Activated CD8-positive, alpha-beta T cell treated with anti-CD3 and anti-CD28 coated beads for 36 hours (primary cell): ENCODE measurements at regions not wholly inside any gene's neighbourhood (a gene's known extent, or its start where the extent isn't known, plus 50 kb on each side); places are given as distances from the start of the nearest gene placed in this dataset.

ENCODE experiments used
- ATAC-seq: fragments of 200-7000 bp; cut with Tn5 transposase; one replicate; pipeline ENCODE4 v1.10.0; 2021; ENCODE audit warnings: mild to moderate bottlenecking, moderate library complexity
- CTCF ChIA-PET: fragments of 350-600 bp; sonication (Branson Sonifier 250); formaldehyde crosslinking; loops from one replicate; lab custom pipeline; 2021; ENCODE audit warnings: antibody characterized with exemption; lab: Charles Lee
- POLR2A ChIA-PET: fragments of 350-600 bp; sonication (Branson Sonifier 250); formaldehyde crosslinking; loops from one replicate; lab custom pipeline; 2021; ENCODE audit warnings: antibody characterized with exemption; lab: Charles Lee
- DNase-seq: peaks from one replicate; pipeline ENCODE4 v3.0.0-alpha.2; 2020
- H3K27ac Mint-ChIP-seq: one replicate; pipeline ENCODE4 v1.8.0; 2021; ENCODE audit warnings: mild to moderate bottlenecking, mixed read lengths
- H3K27me3 Mint-ChIP-seq: one replicate; pipeline ENCODE4 v1.8.0; 2021; ENCODE audit warnings: mixed read lengths
- H3K36me3 Mint-ChIP-seq: one replicate; pipeline ENCODE4 v1.8.0; 2021; ENCODE audit warnings: low read depth, mixed read lengths
- H3K4me1 Mint-ChIP-seq: one replicate; pipeline ENCODE4 v1.8.0; 2021; ENCODE audit warnings: low read depth, mixed read lengths
- H3K4me3 Mint-ChIP-seq: one replicate; pipeline ENCODE4 v1.8.0; 2021; ENCODE audit warnings: mild to moderate bottlenecking, moderate library complexity, mixed read lengths
- H3K9me3 Mint-ChIP-seq: one replicate; pipeline ENCODE4 v1.8.0; 2021; ENCODE audit warnings: mixed read lengths
- intact Hi-C: fragments of 100-400 bp; cut with micrococcal nuclease; formaldehyde crosslinking; loops from one replicate; pipeline ENCODE4 v1.10.0; 2022
- TF ChIP-seq, protein P1 (sequence below): fragments of 200-600 bp; IDR thresholded peaks from one replicate; pipeline ENCODE4 v1.8.0; 2022; ENCODE audit warnings: antibody characterized with exemption, mild to moderate bottlenecking

GRCh38 chr2:144659731-144660275 is 139.9 kb upstream of the ZEB2 start:
- Mint-ChIP-seq H3K4me3 (no peak overlapping the region), H3K27me3 (no peaks in the 10 kb centered on the region), H3K36me3 (no peaks in the 10 kb centered on the region), H3K4me1 (peaks cover 4% of the 10 kb centered on the region), H3K27ac (no peak overlapping the region), H3K9me3 (no peaks in the 10 kb centered on the region)
- ChIA-PET POLR2A (interaction anchor here (0.6 to 1.0 kb wide), 2 partner anchors 17 to 49 kb away, joined by 3 read pairs; no protein-coding TSS in a partner anchor), CTCF (interaction anchor here (0.7 kb wide), 1 partner anchor 1163 kb away, joined by 3 read pairs; no protein-coding TSS in a partner anchor)
- TF ChIP-seq, protein P1, sequence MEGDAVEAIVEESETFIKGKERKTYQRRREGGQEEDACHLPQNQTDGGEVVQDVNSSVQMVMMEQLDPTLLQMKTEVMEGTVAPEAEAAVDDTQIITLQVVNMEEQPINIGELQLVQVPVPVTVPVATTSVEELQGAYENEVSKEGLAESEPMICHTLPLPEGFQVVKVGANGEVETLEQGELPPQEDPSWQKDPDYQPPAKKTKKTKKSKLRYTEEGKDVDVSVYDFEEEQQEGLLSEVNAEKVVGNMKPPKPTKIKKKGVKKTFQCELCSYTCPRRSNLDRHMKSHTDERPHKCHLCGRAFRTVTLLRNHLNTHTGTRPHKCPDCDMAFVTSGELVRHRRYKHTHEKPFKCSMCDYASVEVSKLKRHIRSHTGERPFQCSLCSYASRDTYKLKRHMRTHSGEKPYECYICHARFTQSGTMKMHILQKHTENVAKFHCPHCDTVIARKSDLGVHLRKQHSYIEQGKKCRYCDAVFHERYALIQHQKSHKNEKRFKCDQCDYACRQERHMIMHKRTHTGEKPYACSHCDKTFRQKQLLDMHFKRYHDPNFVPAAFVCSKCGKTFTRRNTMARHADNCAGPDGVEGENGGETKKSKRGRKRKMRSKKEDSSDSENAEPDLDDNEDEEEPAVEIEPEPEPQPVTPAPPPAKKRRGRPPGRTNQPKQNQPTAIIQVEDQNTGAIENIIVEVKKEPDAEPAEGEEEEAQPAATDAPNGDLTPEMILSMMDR = no peak
- intact Hi-C loops = no loop called here
- DNase-seq (peak; percentile 72), ATAC-seq (peak; percentile 95)

DNA sequence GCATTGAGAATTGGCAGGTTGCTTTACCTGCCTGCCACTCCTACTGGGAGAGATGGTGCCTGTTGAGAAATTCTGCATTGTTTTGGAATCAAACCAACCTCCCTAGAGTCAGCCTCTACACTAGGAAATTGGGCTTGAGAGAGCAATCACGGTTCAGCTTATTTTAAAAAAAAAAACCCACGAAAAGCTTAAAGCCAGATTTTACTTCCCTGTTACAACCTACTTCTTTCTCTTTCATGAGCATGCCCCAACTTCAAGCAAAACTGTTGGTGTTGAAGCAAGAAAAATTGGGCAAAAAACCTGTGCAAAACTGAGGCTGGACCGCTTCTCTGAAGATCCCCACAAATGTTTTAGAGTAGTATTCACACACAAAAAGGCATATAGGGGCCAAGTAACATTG is 134.6 kb upstream of the ZEB2 start:
- Mint-ChIP-seq H3K9me3 (no peaks in the 10 kb centered on the region), H3K27me3 (no peaks in the 10 kb centered on the region), H3K36me3 (no peaks in the 10 kb centered on the region), H3K4me1 (peaks cover under 1% of the 10 kb centered on the region), H3K27ac (no peak overlapping the region), H3K4me3 (no peak overlapping the region)
- TF ChIP-seq, protein P1 = no peak
- CTCF ChIA-PET = no interaction called here
- POLR2A ChIA-PET = no interaction called here
- intact Hi-C loops = no loop called here
- ATAC-seq = no peak
- no peak for DNase-seq

DNA sequence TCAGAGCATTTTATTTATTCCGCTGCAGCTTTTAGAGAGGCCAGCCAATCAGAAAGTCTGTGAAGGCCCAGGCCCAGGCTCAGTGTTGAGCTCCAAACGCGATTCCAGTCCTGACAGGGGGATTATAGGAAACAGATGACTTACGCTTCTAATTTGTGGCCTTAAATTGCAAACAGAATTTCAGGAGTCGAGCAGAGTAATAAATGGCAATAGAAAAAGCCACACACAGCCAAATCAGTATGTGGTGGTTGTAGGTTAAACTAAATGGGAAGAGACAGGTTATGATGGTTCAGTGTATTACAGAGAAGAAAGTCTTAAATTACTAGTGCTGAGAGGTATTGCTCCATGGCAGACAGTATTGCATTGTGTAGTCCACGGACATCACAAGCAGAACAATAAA is 131.0 kb upstream of the ZEB2 start:
- ChIA-PET CTCF (no interaction called here), POLR2A (no interaction called here)
- DNase-seq (no peak), ATAC-seq (no peak)
- H3K9me3 Mint-ChIP-seq = no peaks in the 10 kb centered on the region
- intact Hi-C loops = no loop called here
- TF ChIP-seq, protein P1 = no peak
- H3K36me3 Mint-ChIP-seq = no peaks in the 10 kb centered on the region
- no peak overlapping the region for H3K4me3 Mint-ChIP-seq
- no peaks in the 10 kb centered on the region for H3K27me3 Mint-ChIP-seq
- no peaks in the 10 kb centered on the region for H3K4me1 Mint-ChIP-seq
- H3K27ac Mint-ChIP-seq = no peak overlapping the region

DNA sequence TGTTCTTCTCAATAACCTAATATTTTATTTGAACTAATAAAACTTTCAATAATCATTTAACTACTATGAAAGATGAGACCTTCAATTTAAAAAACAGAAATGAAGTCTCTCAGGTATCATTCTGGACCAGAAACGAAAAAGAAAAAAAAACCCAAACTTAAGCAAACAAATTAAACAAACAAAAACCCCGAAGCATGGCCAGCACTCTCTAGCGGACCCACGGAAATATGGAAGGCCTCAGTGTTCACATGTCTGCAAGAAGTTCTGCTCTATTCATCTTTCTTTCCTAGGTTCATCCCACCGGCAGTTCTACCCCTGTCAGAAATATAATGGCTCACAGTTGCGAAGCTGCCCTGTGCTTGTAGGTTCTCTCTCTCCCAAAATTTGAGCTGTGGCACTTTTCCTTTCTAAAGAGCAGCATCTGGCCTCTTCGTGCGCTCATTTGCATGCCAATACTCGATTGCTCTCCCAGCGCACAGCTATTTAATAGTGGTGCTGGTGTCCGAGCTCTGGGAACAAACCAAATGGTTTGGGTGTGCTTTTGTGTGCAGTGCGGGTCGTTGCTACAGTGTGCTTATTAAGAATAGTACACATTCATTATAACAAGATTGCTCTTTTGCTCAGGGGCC is 129.0 kb upstream of the ZEB2 start:
- no peak overlapping the region for H3K4me3 Mint-ChIP-seq
- no peak for DNase-seq
- no peaks in the 10 kb centered on the region for H3K36me3 Mint-ChIP-seq
- CTCF ChIA-PET = no interaction called here
- POLR2A ChIA-PET = no interaction called here
- intact Hi-C loops = no loop called here
- no peak overlapping the region for H3K27ac Mint-ChIP-seq
- no peaks in the 10 kb centered on the region for H3K27me3 Mint-ChIP-seq
- ATAC-seq = no peak
- H3K4me1 Mint-ChIP-seq = no peaks in the 10 kb centered on the region
- TF ChIP-seq, protein P1 = no peak
- H3K9me3 Mint-ChIP-seq = no peaks in the 10 kb centered on the region

- POLR2A ChIA-PET = no interaction called here
These were observed 125.3 kb upstream of the ZEB2 start for GRCh38 chr2:144645083-144645778.

More at GRCh38 chr2:144645083-144645778, 125.3 kb upstream of the ZEB2 start:
- Mint-ChIP-seq H3K36me3 (no peaks in the 10 kb centered on the region), H3K27me3 (no peaks in the 10 kb centered on the region), H3K9me3 (no peaks in the 10 kb centered on the region), H3K27ac (no peak overlapping the region), H3K4me1 (no peaks in the 10 kb centered on the region), H3K4me3 (no peak overlapping the region)
- CTCF ChIA-PET = no interaction called here
- ATAC-seq = peak; percentile 20
- intact Hi-C loops = no loop called here
- DNase-seq = no peak
- TF ChIP-seq, protein P1 = no peak
